GM13977 (cell line): ENCODE measurements at regions not wholly inside any gene's neighbourhood (a gene's known extent, or its start where the extent isn't known, plus 50 kb on each side); places are given as distances from the start of the nearest gene placed in this dataset.

Source experiments
- DNase-seq: peaks from one replicate; pipeline ENCODE4 v3.0.0; 2012; ENCODE audit warnings: low spot score
- in situ Hi-C: fragments of 300-500 bp; cut with MboI; formaldehyde crosslinking; loops from one replicate; pipeline ENCODE4 v1.12.0; 2022; ENCODE audit warnings: low sequenced_read_pairs, low pct_unique_long_range_greater_than_20kb, mixed read lengths, inconsistent platforms; ENCODE audit not compliant: unreplicated experiment
- TF ChIP-seq, protein P1 (sequence below): IDR thresholded peaks from 2 replicates; pipeline ENCODE4 v1.5.1; 2012; ENCODE audit warnings: mild to moderate bottlenecking, control low read depth; ENCODE audit not compliant: insufficient read depth; ENCODE audit errors: extremely low read depth, missing control alignments

DNA sequence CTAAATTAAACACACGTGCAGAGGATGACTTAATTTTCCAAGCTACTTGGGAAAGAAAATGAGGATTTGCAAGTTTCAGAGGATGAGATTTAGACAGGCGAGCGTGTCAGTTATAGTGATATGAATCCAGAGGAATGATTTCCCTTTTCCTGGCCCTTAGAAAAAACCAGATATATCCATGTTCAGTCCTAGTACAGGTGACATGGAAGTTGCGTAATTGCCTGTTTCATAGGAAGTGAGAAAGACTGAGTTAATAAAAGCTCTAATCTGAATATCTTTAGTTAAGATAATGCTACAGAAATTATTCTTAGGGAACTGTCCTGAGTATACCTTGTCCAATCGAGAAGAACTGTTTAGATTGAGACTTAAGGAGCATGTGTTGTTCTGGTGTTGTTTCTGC is 490.5 kb downstream of the ZNF385D start:
- no peak for DNase-seq
- TF ChIP-seq, protein P1, sequence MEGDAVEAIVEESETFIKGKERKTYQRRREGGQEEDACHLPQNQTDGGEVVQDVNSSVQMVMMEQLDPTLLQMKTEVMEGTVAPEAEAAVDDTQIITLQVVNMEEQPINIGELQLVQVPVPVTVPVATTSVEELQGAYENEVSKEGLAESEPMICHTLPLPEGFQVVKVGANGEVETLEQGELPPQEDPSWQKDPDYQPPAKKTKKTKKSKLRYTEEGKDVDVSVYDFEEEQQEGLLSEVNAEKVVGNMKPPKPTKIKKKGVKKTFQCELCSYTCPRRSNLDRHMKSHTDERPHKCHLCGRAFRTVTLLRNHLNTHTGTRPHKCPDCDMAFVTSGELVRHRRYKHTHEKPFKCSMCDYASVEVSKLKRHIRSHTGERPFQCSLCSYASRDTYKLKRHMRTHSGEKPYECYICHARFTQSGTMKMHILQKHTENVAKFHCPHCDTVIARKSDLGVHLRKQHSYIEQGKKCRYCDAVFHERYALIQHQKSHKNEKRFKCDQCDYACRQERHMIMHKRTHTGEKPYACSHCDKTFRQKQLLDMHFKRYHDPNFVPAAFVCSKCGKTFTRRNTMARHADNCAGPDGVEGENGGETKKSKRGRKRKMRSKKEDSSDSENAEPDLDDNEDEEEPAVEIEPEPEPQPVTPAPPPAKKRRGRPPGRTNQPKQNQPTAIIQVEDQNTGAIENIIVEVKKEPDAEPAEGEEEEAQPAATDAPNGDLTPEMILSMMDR = no peak
- in situ Hi-C loops = no loop called here

DNA sequence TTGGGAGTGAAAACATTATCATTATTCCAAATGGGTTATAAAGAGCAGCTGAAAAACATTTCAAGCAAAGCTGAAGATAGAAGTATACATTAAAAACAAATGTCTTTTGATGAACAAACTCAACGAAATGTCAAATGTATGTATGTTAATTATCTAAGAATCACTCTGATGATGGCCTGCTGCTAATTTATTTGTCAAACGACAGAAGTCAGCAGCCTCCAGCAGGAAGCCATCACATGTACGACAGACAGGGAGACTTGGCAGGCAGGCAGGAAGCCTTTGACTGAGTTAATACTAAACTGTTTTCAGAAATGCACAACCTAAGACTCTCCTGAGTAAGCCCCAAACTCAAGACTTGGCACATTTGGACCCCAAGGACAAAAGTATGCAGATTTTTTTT is 491.1 kb downstream of the ZNF385D start:
- no peak for DNase-seq
- TF ChIP-seq, protein P1 = no peak
- in situ Hi-C loops = no loop called here

DNA sequence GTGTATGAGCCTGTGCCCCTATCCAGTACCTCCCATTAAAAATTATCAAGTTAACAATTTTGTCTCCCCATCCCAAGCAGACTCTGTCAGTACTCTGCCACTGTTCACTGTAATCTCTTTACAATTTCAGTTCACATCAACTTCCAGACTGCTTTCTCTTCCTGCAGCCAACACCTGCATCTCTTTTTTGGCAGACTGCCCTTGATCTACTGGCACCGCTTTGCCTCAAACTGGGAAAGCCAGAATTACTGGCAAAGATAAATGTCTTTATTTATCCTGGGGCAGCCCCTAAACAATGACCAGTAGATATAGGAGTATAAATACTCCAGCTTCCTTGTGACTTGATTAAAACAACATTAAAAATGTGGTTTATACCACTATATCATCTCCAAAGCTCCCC is 494.1 kb downstream of the ZNF385D start:
- TF ChIP-seq, protein P1 = no peak
- in situ Hi-C loops = no loop called here
- DNase-seq = no peak

DNA sequence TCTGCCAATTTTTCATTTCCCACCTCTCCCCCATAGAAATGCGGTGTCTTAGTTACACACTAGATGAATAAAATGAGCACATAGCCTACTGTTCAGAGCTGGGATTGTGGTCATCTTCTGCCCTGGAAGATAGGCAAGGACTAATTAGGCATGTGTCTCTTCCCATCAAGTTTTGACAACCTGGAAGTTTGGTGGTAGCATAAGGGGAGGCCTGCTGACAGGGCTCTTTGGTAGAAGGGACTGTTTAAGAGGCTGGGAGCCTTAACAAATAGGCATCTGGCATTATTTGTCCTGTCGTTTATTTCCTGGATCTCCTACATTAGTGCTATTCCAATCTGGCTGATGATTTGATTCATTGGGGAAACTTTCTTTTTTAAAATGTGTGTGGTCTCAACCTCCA is 512.3 kb downstream of the ZNF385D start:
- DNase-seq = no peak
- in situ Hi-C loops = no loop called here
- TF ChIP-seq, protein P1 = no peak

DNA sequence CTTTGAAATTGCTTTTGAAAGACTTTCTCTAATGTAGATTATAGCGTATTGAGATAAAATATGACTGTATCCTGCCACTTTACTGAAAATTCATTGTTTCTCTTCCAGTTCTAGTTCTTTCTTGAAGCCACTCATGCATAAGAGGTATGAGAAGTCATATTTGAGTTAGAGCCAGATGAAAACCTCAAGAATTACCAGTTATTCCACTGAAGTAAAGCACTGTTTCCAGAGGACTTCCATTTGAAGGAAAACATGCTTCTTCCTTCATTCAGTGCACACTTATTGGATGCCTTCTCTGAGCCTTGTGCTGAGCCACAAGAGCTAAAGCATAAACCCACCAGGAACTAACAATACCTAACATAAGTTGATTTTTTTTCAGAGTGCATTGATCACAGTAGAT is 513.4 kb downstream of the ZNF385D start:
- no peak for DNase-seq
- TF ChIP-seq, protein P1 = no peak
- in situ Hi-C loops = no loop called here

DNA sequence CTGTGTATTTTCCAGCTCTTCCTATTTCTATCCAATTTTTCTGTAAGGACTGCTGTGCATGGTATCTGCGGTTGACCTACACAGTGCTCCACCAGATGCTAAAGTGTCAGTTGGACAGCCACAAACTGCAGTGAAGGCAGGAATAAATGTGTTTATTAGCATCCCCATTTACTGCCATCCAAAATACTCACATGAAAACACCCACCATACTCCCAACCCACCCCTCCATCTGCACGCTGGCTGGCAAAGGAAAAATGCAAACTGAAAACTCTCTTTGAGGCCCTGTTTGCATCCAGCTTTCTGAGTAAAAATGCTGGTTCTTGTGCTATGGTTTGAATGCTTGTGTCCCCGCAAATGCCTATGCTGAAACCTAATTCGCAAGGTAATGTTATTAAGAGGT is 515.5 kb downstream of the ZNF385D start:
- no peak for DNase-seq
- in situ Hi-C loops = no loop called here
- TF ChIP-seq, protein P1 = no peak

DNA sequence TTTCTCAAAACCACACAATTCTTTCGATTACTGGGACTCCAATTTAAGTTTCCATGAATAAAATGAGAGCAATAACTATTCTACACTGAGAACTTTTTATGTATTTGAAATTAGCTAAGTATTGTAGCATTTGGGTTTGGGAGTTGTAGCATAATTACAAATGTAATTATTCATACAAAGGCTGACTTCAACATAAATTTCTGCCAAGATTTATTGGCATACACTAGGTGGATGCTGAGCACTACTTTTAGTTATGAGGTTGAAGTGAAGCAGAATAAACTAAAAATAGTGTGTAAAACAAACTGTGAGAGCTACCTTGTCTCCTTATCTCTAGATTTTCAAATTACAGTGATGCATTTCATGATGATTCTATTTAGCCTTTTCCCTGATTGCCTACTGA is 516.1 kb downstream of the ZNF385D start:
- in situ Hi-C loops = no loop called here
- no peak for DNase-seq
- TF ChIP-seq, protein P1 = no peak
